ENCODE measurements at regions not wholly inside any gene's neighbourhood (a gene's known extent, or its start where the extent isn't known, plus 50 kb on each side); places are given as distances from the start of the nearest gene placed in this dataset.

GRCh38 chr3:159443266-159443665 is 545.4 kb upstream of the IL12A start:
- H3K4me2 ChIP-seq (ENCODE audit: low read length) = no peak overlapping the region
- ChIA-PET RAD21 (ENCODE audit: low non-redundant PET in 1 of 2, low total read pairs in 2 of 2, uncharacterized antibody in 2 of 2, unreplicated experiment in 2 of 2) (no interaction called here), CTCF (no interaction called here), POLR2A (no interaction called here)
- H4K20me1 ChIP-seq (ENCODE audit: insufficient read depth) = no peaks in the 10 kb centered on the region
- no peaks in the 10 kb centered on the region for H3K9me3 ChIP-seq (ENCODE audit: control insufficient read depth in 1 of 2, insufficient read depth in 1 of 2, low read depth in 1 of 2, low read length in 2 of 2)
- DNase-seq (ENCODE audit: low read depth, low spot score) (no peak), ATAC-seq (no peak)
- H2AFZ ChIP-seq (ENCODE audit: low read depth, low read length, poor library complexity, severe bottlenecking) = no peak overlapping the region
- H3K27me3 ChIP-seq (ENCODE audit: insufficient read depth, low read length) = no peaks in the 10 kb centered on the region
- no peak for TF ChIP-seq MAX (IDR thresholded peaks at IDR 0.05)
- TF ChIP-seq POLR2AphosphoS5 (IDR thresholded peaks at IDR 0.05; ENCODE audit: low read depth, low read length) = no peak
- no peak for TF ChIP-seq SP1 (IDR thresholded peaks at IDR 0.05; ENCODE audit: low read depth)
- no peaks in the 10 kb centered on the region for H3K36me3 ChIP-seq (ENCODE audit: control insufficient read depth in 1 of 2, insufficient read depth in 2 of 2, low read length in 2 of 2)
- no peaks in the 10 kb centered on the region for H3K79me2 ChIP-seq (ENCODE audit: insufficient read depth, low read length)
- H3K9me2 ChIP-seq (ENCODE audit: insufficient read depth) = no peaks in the 10 kb centered on the region
- intact Hi-C loops (cut with micrococcal nuclease) = no loop called here
- H3K4me3 ChIP-seq (replicated peaks in 1 of 2; ENCODE audit: low read depth in 1 of 2, low read length in 2 of 2) = no peak overlapping the region
- no peaks in the 10 kb centered on the region for H3K4me1 ChIP-seq (ENCODE audit: control insufficient read depth in 1 of 2, insufficient read depth in 2 of 2, low read length in 2 of 2)
- no peak overlapping the region for H3K9ac ChIP-seq (ENCODE audit: low read length)
- H3K27ac ChIP-seq (ENCODE audit: low read depth, low read length) = no peak overlapping the region
- BruUV-seq (replicated peaks) = no TSS peak

- ATAC-seq (no peak), DNase-seq (ENCODE audit: low read depth, low spot score) (no peak)
- Histone ChIP-seq H3K4me1 (ENCODE audit: control insufficient read depth in 1 of 2, insufficient read depth in 2 of 2, low read length in 2 of 2) (no peaks in the 10 kb centered on the region), H4K20me1 (ENCODE audit: insufficient read depth) (no peaks in the 10 kb centered on the region), H3K4me3 (replicated peaks in 1 of 2; ENCODE audit: low read depth in 1 of 2, low read length in 2 of 2) (no peak overlapping the region), H3K9me2 (ENCODE audit: insufficient read depth) (no peaks in the 10 kb centered on the region), H3K9ac (ENCODE audit: low read length) (no peak overlapping the region), H3K4me2 (ENCODE audit: low read length) (no peak overlapping the region), H2AFZ (ENCODE audit: low read depth, low read length, poor library complexity, severe bottlenecking) (no peak overlapping the region), H3K36me3 (ENCODE audit: control insufficient read depth in 1 of 2, insufficient read depth in 2 of 2, low read length in 2 of 2) (no peaks in the 10 kb centered on the region), H3K27me3 (ENCODE audit: insufficient read depth, low read length) (no peaks in the 10 kb centered on the region), H3K9me3 (ENCODE audit: control insufficient read depth in 1 of 2, insufficient read depth in 1 of 2, low read depth in 1 of 2, low read length in 2 of 2) (no peaks in the 10 kb centered on the region), H3K79me2 (ENCODE audit: insufficient read depth, low read length) (no peaks in the 10 kb centered on the region), H3K27ac (ENCODE audit: low read depth, low read length) (no peak overlapping the region)
- ChIA-PET RAD21 (ENCODE audit: low non-redundant PET in 1 of 2, low total read pairs in 2 of 2, uncharacterized antibody in 2 of 2, unreplicated experiment in 2 of 2) (no interaction called here), CTCF (no interaction called here), POLR2A (no interaction called here)
- TF ChIP-seq POLR2AphosphoS5 (IDR thresholded peaks at IDR 0.05; ENCODE audit: low read depth, low read length) (no peak), POLR2A (IDR thresholded peaks at IDR 0.05; ENCODE audit: borderline replicate concordance, extremely low read depth, insufficient read depth, insufficient read length) (no peak), CEBPB (IDR thresholded peaks at IDR 0.05; ENCODE audit: low read depth) (no peak), ZFX (IDR thresholded peaks at IDR 0.05) (no peak), SP1 (IDR thresholded peaks at IDR 0.05; ENCODE audit: low read depth) (no peak), RAD21 (IDR thresholded peaks at IDR 0.05; ENCODE audit: low read depth) (no peak), TCF7L2 (IDR thresholded peaks at IDR 0.05; ENCODE audit: borderline replicate concordance, extremely low read depth, insufficient read depth, insufficient read length) (no peak), EGR1 (IDR thresholded peaks at IDR 0.05; ENCODE audit: low read depth) (no peak), ATF3 (IDR thresholded peaks at IDR 0.05) (no peak), FOSL1 (IDR thresholded peaks at IDR 0.05; ENCODE audit: low read depth) (no peak), ELF1 (IDR thresholded peaks at IDR 0.05; ENCODE audit: borderline replicate concordance, low read depth) (no peak)
- no TSS peak for BruUV-seq (replicated peaks)
- intact Hi-C loops (cut with micrococcal nuclease) = no loop called here
These were observed 540.8 kb upstream of the IL12A start for GRCh38 chr3:159447841-159448240.

All from HCT116 (cell line).